HCT116 (cell line): ENCODE measurements at regions not wholly inside any gene's neighbourhood (a gene's known extent, or its start where the extent isn't known, plus 50 kb on each side); places are given as distances from the start of the nearest gene placed in this dataset.
"Not testable (repeated sequence)": the region's sequence is repeated elsewhere in the genome, so short reads cannot be mapped to it uniquely, and the experiment has no call there.

Experiments used
- ATAC-seq: fragments of 200-7000 bp; cut with Tn5 transposase; 2 replicates; pipeline ENCODE4 v1.9.1; 2020; ENCODE audit warnings: mild to moderate bottlenecking, moderate library complexity
- BruUV-seq: library from RNA; stranded (reverse); fragments of 400-500 nt; replicated peaks from 2 replicates; lab custom pipeline; 2021; lab: Mats Ljungman, UMichigan
- CTCF ChIA-PET: fragments of 300-600 bp; sonication (Branson Sonifier 250); formaldehyde crosslinking; loops from one replicate; lab custom pipeline; 2021; ENCODE audit warnings: antibody characterized with exemption; lab: Charles Lee
- POLR2A ChIA-PET: fragments of 300-600, 350-600 bp; sonication (Branson Sonifier 250); formaldehyde crosslinking; loops from one replicate; lab custom pipeline; 2021; ENCODE audit warnings: antibody characterized with exemption; lab: Charles Lee
- RAD21 ChIA-PET, 2 experiments: fragments of 300-600 bp; sonication (Branson Sonifier 250); formaldehyde crosslinking; loops; one replicate each; lab custom pipeline; 2023; ENCODE audit warnings: low total read pairs in 2 of 2; ENCODE audit not compliant: uncharacterized antibody in 2 of 2, unreplicated experiment in 2 of 2, low non-redundant PET in 1 of 2; lab: Charles Lee
- DNase-seq: peaks from one replicate; pipeline ENCODE4 v3.0.0-alpha.2; 2010; ENCODE audit warnings: low read depth, low spot score
- H2AFZ ChIP-seq: fragments of 200-600 bp; shearing (Covaris generic), sonication (generic); 2 replicates; pipeline ENCODE4 v1.6.1; 2017; ENCODE audit warnings: low read depth, mixed run types, mixed read lengths, antibody characterized with exemption, low read length; ENCODE audit not compliant: poor library complexity, severe bottlenecking
- H3K27ac ChIP-seq: 2 replicates; pipeline ENCODE4 v1.5.1; 2012; ENCODE audit warnings: low read depth, low read length
- H3K27me3 ChIP-seq: fragments of 200-600 bp; sonication (generic); 2 replicates; pipeline ENCODE4 v1.6.1; 2016; ENCODE audit warnings: mixed run types, low read length, mixed read lengths; ENCODE audit not compliant: insufficient read depth
- H3K36me3 ChIP-seq, 2 experiments: fragments of 200-500 bp in 1 of 2; fragments of 200-600 bp in 1 of 2; sonication (Bioruptor generic) in 1 of 2; sonication (generic) in 1 of 2; 2 replicates each; pipeline versions ENCODE4 v1.5.1 to v1.6.1; 2014 to 2016; ENCODE audit warnings: low read length in 2 of 2, inconsistent platforms in 1 of 2, mixed read lengths in 1 of 2, mixed run types in 1 of 2; ENCODE audit not compliant: insufficient read depth in 2 of 2, control insufficient read depth in 1 of 2
- H3K4me1 ChIP-seq, 2 experiments: fragments of 200-600 bp in 1 of 2; sonication (generic) in 1 of 2; 2 replicates each; pipeline versions ENCODE4 v1.5.1 to v1.6.1; 2012 to 2017; ENCODE audit warnings: low read length in 2 of 2, inconsistent platforms in 1 of 2, mild to moderate bottlenecking in 1 of 2, mixed read lengths in 1 of 2, mixed run types in 1 of 2, moderate library complexity in 1 of 2; ENCODE audit not compliant: insufficient read depth in 2 of 2, control insufficient read depth in 1 of 2
- H3K4me2 ChIP-seq: fragments of 200-600 bp; sonication (generic); 2 replicates; pipeline ENCODE4 v1.6.1; 2017; ENCODE audit warnings: mixed run types, low read length, mixed read lengths
- H3K4me3 ChIP-seq, 2 experiments: fragments of 200-600 bp in 1 of 2; sonication (generic) in 1 of 2; replicated peaks in 1 of 2; 2 replicates each; pipeline ENCODE4 v1.5.1; 2011 to 2016; ENCODE audit warnings: low read length in 2 of 2, control low read depth in 1 of 2, low read depth in 1 of 2, mild to moderate bottlenecking in 1 of 2, mixed read lengths in 1 of 2, mixed run types in 1 of 2
- H3K79me2 ChIP-seq: fragments of 200-600 bp; sonication (generic); 2 replicates; pipeline ENCODE4 v1.6.1; 2017; ENCODE audit warnings: mild to moderate bottlenecking, mixed run types, low read length, moderate library complexity, mixed read lengths; ENCODE audit not compliant: insufficient read depth
- H3K9ac ChIP-seq: fragments of 200-600 bp; sonication (generic); 2 replicates; pipeline ENCODE4 v1.6.1; 2016; ENCODE audit warnings: low read length, mixed read lengths
- H3K9me2 ChIP-seq: fragments of 200-600 bp; sonication (generic), shearing (Covaris generic); 2 replicates; pipeline ENCODE4 v1.6.1; 2017; ENCODE audit warnings: mixed run types, mild to moderate bottlenecking, moderate library complexity; ENCODE audit not compliant: insufficient read depth
- H3K9me3 ChIP-seq, 2 experiments: fragments of 200-500 bp in 1 of 2; fragments of 200-600 bp in 1 of 2; sonication (Bioruptor generic) in 1 of 2; sonication (generic) in 1 of 2; 2 replicates each; pipeline ENCODE4 v1.6.1; 2014 to 2017; ENCODE audit warnings: low read length in 2 of 2, mixed read lengths in 2 of 2, inconsistent platforms in 1 of 2, low read depth in 1 of 2, mild to moderate bottlenecking in 1 of 2, mixed run types in 1 of 2, moderate library complexity in 1 of 2; ENCODE audit not compliant: control insufficient read depth in 1 of 2, insufficient read depth in 1 of 2
- H4K20me1 ChIP-seq: fragments of 200-600 bp; sonication (generic), shearing (Covaris generic); 2 replicates; pipeline ENCODE4 v1.6.1; 2017; ENCODE audit warnings: mixed run types, mild to moderate bottlenecking, moderate library complexity; ENCODE audit not compliant: insufficient read depth
- ATF3 ChIP-seq: IDR thresholded peaks from 2 replicates; pipeline ENCODE4 v1.6.1; 2012
- CTCF ChIP-seq, 3 experiments: fragments of 200-600 bp in 1 of 3; sonication (generic) in 1 of 3; IDR thresholded peaks in 2 of 3; conservative IDR thresholded peaks in 1 of 3; 2 replicates each; pipeline ENCODE4 v1.5.1; 2012 to 2017; ENCODE audit warnings: low read depth in 2 of 3, low read length in 2 of 3, antibody characterized with exemption in 1 of 3, borderline replicate concordance in 1 of 3, control low read depth in 1 of 3, mild to moderate bottlenecking in 1 of 3, mixed read lengths in 1 of 3, mixed run types in 1 of 3, moderate library complexity in 1 of 3; ENCODE audit not compliant: insufficient read depth in 1 of 3
- EZH2phosphoT487 ChIP-seq: fragments of 200-600 bp; IDR thresholded peaks from 2 replicates; pipeline ENCODE4 v1.6.1; 2018; ENCODE audit warnings: antibody characterized with exemption, borderline replicate concordance
- POLR2AphosphoS5 ChIP-seq: IDR thresholded peaks from 2 replicates; pipeline ENCODE4 v1.6.1; 2011; ENCODE audit warnings: mild to moderate bottlenecking, low read depth, low read length, moderate library complexity
- REST ChIP-seq: IDR thresholded peaks from 2 replicates; pipeline ENCODE4 v1.6.1; 2012; ENCODE audit warnings: low read depth
- SIN3A ChIP-seq: IDR thresholded peaks from 2 replicates; pipeline ENCODE4 v1.6.1; 2012; ENCODE audit warnings: low read depth
- SRF ChIP-seq: IDR thresholded peaks from 2 replicates; pipeline ENCODE4 v1.6.1; 2012; ENCODE audit warnings: low read depth
- YY1 ChIP-seq: IDR thresholded peaks from 2 replicates; pipeline ENCODE4 v1.6.1; 2011; ENCODE audit warnings: low read length, low read depth, moderate library complexity, mild to moderate bottlenecking; ENCODE audit not compliant: insufficient replicate concordance; ENCODE audit errors: extremely low read depth
- ZBTB33 ChIP-seq: IDR thresholded peaks from 2 replicates; pipeline ENCODE4 v1.6.1; 2011; ENCODE audit warnings: mild to moderate bottlenecking, low read length, moderate library complexity; ENCODE audit not compliant: insufficient replicate concordance; ENCODE audit errors: extremely low read depth
- ZFX ChIP-seq: fragments of 450-650 bp; IDR thresholded peaks from 2 replicates; pipeline ENCODE4 v1.6.1; 2017
- intact Hi-C: fragments of 100-400 bp; cut with micrococcal nuclease; formaldehyde crosslinking; loops from 2 replicates; pipeline ENCODE4 v1.10.0; 2022

- RAD21 ChIA-PET = no interaction called here
- H3K4me1 ChIP-seq = peaks cover 0 to 5% of the 10 kb centered on the region in 2 experiments; a peak in 1 of 4 replicates
- POLR2A ChIA-PET = interaction anchor here (0.7 kb wide), 1 partner anchor 1674 kb away, joined by 3 read pairs; no protein-coding TSS in a partner anchor
- H3K27me3 ChIP-seq = no peaks in the 10 kb centered on the region
- H3K9ac ChIP-seq = no peak overlapping the region
- no peak overlapping the region for H3K4me2 ChIP-seq
- ATAC-seq (no peak), DNase-seq (no peak)
- TF ChIP-seq ZBTB33 (no peak), REST (no peak), POLR2AphosphoS5 (no peak), SRF (no peak), ATF3 (no peak), ZFX (no peak), YY1 (no peak), EZH2phosphoT487 (no peak), CTCF (IDR thresholded peaks at IDR 0.05 in 2 of 3, conservative IDR thresholded peaks at IDR 0.05 in 1 of 3; ENCODE audit: borderline replicate concordance in 1 of 3, insufficient read depth in 1 of 3, low read depth in 2 of 3, low read length in 2 of 3) (no peak), SIN3A (no peak)
- H3K4me3 ChIP-seq = no peak overlapping the region
- CTCF ChIA-PET = no interaction called here
- BruUV-seq = no TSS peak
- no peak overlapping the region for H3K27ac ChIP-seq
- H4K20me1 ChIP-seq = no peaks in the 10 kb centered on the region
- H3K36me3 ChIP-seq = no peaks in the 10 kb centered on the region
- H3K9me2 ChIP-seq = no peaks in the 10 kb centered on the region
- H3K9me3 ChIP-seq = no peaks in the 10 kb centered on the region
- H3K79me2 ChIP-seq = no peaks in the 10 kb centered on the region
- intact Hi-C loops = loop anchor here (5.0 to 10.0 kb wide), 5 partner anchors 155 to 1205 kb away; no protein-coding TSS in a partner anchor
- H2AFZ ChIP-seq = no peak overlapping the region
Observed at GRCh38 chr3:155996882-155997281, 123.5 kb upstream of the KCNAB1 start.

- BruUV-seq, H3K4me2 ChIP-seq, H3K4me3 ChIP-seq, H3K4me1 ChIP-seq, H3K9ac ChIP-seq, DNase-seq, H3K27ac ChIP-seq, H3K36me3 ChIP-seq, H3K9me3 ChIP-seq, CTCF ChIA-PET, RAD21 ChIA-PET, H3K9me2 ChIP-seq, H2AFZ ChIP-seq, H3K27me3 ChIP-seq, ATAC-seq, POLR2A ChIA-PET, H3K79me2 ChIP-seq, H4K20me1 ChIP-seq: not testable (repeated sequence)
- intact Hi-C loops = loop anchor here (5.0 to 10.0 kb wide), 5 partner anchors 154 to 1204 kb away; no protein-coding TSS in a partner anchor
Observed at GRCh38 chr3:155998173-155998572, 122.2 kb upstream of the KCNAB1 start.
